HG02938 (cell line): ENCODE measurements at regions not wholly inside any gene's neighbourhood (a gene's known extent, or its start where the extent isn't known, plus 50 kb on each side); places are given as distances from the start of the nearest gene placed in this dataset.
"Not testable (repeated sequence)": the region's sequence is repeated elsewhere in the genome, so short reads cannot be mapped to it uniquely, and the experiment has no call there.

ENCODE experiments used
- ATAC-seq: cut with Tn5 transposase; IDR thresholded peaks from one replicate; pipeline ENCODE4 v1.9.1; 2021; ENCODE audit warnings: mild to moderate bottlenecking, moderate library complexity; ENCODE audit not compliant: unreplicated experiment

DNA sequence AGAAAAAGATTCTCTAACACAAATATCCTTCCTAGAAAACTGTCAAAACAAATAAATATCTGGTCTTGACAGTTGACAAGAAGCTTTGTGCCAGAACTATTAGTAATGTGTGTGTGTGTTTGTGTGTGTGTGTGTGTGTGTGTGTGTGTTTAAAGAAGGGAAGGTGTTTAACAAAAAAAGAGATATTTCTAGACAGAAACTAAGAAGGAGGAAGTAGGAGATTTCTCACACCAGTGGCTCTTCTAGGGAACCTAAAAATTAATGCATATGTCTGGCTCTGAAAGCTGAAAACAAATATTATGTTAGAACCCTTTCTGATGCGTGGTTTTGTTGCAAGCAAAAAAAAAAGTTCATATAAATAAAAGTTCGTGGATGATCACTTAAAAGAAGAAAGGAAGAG lies 277.5 kb downstream of the RPS4Y2 start:
- ATAC-seq: no peak

DNA sequence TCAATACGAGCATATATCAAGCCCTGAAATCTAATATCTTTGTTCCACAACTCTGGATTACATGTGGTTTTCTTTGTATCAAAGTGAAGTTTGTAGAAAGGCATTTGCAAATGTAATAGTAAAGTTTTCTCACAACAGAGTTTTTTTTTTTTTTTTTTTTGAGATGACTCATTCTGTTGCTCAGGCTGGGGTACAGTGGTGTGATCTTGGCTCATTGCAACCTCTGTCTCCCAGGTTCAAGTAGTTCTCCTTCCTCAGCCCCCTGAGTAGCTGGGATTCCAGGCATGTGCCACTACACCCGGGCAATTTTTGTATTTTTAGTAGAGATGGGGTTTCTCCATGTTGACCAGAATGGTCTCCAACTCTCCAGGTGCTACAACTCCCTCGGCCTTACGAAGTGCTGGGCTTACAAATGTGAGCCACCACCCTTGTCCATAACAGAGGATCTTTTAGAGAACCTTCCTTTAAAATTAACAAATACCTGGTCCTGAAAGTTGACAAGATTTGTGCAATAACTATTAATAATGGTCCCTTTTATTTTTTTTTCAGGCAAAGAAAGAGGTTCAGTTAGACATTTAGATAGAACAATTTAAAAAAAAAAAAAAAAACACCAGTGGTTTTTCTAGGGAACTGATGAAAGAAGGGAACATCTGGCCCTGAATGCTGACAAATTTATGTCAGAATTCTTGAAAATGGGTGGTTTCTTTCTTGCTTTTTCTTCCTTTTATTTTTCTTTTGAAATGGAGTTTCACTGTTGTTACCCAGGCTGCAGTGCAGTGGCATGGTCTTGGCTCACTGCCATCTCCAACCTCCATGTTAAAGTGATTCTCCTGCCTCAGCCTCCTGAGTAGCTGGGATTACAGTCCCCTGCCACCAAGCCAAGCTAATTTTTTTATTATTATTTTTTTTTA lies 278.5 kb downstream of the RPS4Y2 start:
- ATAC-seq: no peak

- not testable (repeated sequence) for ATAC-seq
Measured at GRCh38 chrY:21037398-21037797, 281.5 kb downstream of the RPS4Y2 start.

GRCh38 chrY:21039811-21040210 lies 283.9 kb downstream of the RPS4Y2 start:
- no peak for ATAC-seq

GRCh38 chrY:21040711-21041110 lies 284.8 kb downstream of the RPS4Y2 start:
- ATAC-seq: not testable (repeated sequence)

- ATAC-seq: no peak
Measured at GRCh38 chrY:21073079-21073478, 317.2 kb downstream of the RPS4Y2 start.

DNA sequence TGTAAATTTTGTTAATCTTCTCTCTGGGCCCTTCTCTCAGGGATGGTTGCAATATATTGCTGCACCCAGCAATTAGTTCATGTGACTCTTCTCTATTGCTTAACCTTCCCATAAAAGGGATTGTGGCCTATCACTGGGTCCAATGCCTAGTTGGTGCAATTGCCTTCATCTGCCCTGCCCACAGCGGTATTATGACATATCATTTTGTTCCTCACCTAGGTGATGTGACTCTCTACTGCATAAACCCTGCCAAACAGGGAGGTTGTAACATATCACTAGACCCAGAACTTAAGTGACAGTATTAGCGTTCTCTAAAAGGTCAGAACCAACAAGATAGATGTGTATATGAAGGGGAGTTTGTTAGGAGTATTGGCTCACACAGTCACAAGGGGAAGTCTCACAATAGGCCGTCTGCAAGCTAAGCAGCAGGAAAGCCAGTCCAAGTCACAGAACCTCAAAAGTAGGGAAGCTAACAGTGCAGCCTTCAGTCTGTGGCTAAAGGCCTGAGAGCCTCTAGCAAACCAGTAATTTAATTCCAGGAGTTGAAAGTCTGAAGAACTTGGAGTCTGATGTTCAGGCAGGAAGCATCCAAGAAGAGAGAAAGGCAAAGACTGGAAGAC lies 317.8 kb downstream of the RPS4Y2 start:
- ATAC-seq: no peak

GRCh38 chrY:21075658-21076057 lies 319.8 kb downstream of the RPS4Y2 start:
- no peak for ATAC-seq

DNA sequence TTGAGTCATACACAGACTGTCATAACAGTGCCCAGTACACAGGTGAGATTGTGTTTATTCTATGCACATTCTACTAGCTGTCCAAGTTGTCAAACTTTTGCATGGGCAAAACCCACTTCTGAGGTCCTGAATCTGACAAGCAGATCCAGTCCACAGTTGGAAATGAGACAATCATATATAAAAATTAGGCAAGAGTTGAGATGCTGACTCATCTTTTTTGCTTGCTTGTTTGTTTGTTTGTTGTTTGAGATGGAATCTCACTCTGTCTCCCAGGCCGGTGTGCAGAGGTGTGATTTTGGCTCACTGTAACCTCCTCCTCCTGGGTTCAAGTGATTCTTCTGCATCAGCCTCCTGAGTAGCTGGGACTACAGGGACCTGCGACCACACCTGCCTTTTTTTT lies 323.8 kb downstream of the RPS4Y2 start:
- ATAC-seq: no peak

DNA sequence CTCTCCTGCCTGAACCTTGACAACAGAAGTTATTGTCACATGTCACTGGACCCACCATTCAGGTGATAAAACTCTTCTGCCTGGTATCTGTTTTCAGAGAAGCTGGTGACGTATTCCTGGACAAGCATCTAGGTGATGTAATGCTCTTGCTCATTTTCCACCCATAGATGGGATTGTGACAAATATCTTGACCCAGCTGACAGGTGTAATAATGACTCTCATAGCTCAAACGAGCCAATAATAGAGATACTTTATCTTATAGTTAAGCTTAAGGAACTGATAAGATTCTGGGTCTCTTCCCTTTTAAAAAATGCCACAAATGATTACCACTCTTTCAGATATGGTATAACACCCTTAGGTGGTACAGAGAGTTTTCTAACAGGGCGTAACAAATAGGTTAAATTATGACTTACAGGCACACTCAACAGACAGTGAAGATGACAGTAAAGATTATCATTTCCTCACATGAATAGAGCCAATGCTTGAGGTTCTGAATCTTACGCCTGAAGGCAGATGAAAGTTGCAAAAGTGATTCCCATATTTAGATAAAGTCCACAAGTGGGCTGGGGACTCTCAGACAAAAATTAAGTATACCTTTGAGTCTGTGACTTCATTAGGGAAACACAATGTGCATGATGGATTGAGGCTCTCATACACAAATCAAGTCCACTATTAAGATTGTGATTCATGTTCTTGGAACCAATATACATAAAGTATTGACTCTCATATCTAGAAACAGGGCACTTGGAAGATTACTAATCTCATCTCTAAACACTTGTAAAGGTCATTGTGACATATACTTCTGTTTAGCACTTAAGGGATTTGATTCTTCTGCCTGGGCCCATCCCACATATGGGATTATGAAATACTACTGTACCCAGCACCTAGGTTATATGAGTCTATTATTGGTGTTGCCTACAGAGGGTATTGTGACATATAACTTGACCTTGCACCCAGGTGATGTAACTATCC lies 326.0 kb downstream of the RPS4Y2 start:
- no peak for ATAC-seq

DNA sequence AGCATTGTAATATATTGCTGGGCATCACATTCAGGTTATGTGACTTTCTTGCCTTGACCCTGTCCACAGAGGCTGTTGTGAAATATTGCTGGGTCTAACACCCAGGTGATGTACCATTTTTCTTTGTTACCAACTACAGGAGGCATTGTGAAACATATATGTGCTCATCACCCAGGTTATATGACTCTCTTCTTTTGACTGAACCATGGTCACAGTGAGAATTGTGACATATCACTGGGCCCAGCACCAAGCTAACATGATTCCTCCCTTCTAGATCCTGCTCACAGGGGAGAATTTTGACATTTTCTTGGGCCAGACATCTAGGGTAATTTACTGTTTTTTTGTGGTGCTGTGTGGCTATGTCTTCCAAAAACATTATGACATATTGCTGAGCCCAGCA lies 326.7 kb downstream of the RPS4Y2 start:
- no peak for ATAC-seq

- no peak for ATAC-seq
Measured at GRCh38 chrY:21091909-21092308, 336.0 kb downstream of the RPS4Y2 start.

- ATAC-seq: peak; percentile 52
Measured at GRCh38 chrY:21102507-21102906, 346.6 kb downstream of the RPS4Y2 start.

DNA sequence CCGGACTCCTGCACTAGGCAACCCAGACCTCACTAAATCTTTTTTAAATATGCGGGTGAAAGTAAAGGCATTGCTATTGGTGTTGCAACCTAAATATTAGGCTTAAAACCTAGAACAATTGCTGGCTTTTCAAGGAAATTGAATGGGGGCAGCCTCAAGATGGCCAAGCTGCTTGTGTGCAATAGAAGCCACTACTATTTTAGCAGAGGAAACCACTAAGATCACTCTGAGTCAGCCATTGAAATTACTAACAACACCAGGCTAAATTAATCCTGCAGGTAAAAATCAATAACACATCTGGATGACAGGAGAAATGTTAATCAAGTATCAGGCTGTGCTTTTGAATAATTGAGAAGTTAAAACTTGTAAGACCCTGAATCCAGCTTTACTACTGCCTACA lies 348.0 kb downstream of the RPS4Y2 start:
- no peak for ATAC-seq

DNA sequence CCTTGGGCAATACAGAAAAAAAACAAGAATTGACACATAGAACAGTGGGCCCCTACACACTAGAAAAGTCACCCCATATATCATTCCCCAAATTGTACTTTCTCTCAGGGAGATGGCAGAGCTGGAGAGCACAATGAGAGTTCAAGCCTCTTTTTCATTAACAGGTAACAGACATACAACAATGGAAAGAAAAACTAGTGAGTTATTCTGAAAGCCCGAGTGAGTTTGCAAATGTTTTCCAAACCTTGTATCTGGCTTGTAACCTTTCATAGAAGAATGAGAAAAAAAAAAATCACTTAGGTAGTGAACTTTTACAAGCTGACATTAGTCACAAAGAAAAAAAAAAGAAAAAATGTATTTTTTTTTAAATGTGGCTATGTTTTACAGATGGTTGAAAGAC lies 349.6 kb downstream of the RPS4Y2 start:
- no peak for ATAC-seq

DNA sequence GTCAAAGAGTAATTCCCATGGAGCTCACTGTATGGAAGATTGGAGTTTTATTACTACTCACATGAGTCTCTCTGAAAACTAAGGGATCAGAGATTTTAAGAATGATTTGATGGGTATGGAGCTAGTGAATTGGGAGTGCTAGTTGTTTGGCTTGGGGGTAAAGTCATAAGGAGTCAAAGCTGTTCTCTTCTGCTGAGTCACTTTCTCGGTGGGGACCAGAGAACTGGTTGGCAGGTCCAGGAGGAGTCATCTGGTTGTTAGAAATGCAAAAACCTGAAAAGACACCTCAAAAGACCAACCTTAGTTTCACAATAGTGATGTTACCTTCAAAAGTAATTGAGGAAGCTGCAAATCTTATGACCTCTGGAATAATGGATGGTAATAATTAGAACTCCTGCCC lies 355.4 kb downstream of the RPS4Y2 start:
- no peak for ATAC-seq

DNA sequence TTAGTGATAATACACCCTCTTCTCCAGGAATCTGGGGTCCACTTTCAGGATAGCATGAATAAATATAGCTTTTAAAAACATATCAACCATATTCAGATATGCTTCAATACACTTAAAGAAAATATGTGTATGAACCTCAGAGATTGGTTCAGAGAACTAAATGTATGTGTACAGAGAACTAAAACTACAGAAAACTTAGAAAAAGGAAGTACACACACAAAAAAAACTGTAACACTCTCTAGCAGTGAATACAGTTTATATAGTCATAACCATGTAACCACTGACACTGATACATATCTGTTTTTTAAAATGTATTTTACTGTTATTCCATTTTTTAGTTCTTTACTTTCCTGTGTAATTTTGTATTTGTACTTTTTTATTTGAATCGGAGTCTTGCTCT lies 365.2 kb downstream of the RPS4Y2 start:
- ATAC-seq: no peak

DNA sequence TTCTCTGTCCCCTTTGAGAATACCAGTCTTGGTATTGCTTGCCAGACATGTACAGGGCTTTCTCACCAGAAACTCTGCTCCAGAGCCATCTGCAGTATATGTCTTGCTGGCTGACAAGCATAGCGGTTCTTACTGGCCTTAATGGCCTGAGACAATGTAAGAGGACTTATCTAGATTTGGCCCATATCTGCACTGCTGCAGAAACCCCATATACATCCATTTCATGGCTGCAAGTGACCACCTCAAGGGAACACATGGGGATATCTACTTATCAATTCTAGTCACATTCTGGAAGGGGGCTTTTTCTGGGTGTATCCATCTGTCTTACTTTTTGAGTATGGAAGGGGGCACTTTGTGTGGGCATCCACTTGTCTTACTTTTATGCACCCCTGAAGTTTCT lies 375.5 kb upstream of the RBMY1B start:
- no peak for ATAC-seq

- no peak for ATAC-seq
Measured at GRCh38 chrY:21138056-21138758, 372.9 kb upstream of the RBMY1B start.

GRCh38 chrY:21146331-21146730 lies 364.8 kb upstream of the RBMY1B start:
- no peak for ATAC-seq

DNA sequence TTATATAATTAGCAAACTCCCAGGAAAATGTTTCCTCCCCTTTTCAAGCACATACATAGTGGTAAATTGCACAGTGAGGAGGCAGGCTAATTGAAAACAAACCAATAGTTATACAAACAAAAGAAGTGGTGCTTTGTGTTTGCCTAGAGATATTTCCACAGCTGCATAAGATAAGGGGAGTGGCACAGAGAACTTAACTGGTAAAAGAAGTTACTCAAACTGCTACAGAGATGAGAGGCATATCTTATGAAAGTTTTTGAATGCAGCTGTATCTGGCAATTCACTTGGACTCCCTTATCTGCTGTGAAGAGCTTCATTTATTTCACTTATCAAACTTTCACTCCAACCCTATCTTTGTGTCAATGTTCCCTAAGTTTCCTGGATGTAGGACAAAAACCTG lies 361.2 kb upstream of the RBMY1B start:
- ATAC-seq: no peak
